ENCODE measurements at regions not wholly inside any gene's neighbourhood (a gene's known extent, or its start where the extent isn't known, plus 50 kb on each side); places are given as distances from the start of the nearest gene placed in this dataset.

GRCh38 chr11:134584001-134584561 lies 172.0 kb upstream of the B3GAT1 start:
- DNase-seq: no peak

- DNase-seq: no peak
Observed at GRCh38 chr11:134583397-134583990, 171.5 kb upstream of the B3GAT1 start.

- no peak for DNase-seq
Observed at GRCh38 chr11:134582770-134583095, 170.7 kb upstream of the B3GAT1 start.

GRCh38 chr11:134581966-134582769 lies 170.1 kb upstream of the B3GAT1 start:
- DNase-seq: no peak

GRCh38 chr11:134581121-134581626 lies 169.1 kb upstream of the B3GAT1 start:
- DNase-seq: no peak

- DNase-seq: no peak
Observed at GRCh38 chr11:134580610-134580975, 168.6 kb upstream of the B3GAT1 start.

GRCh38 chr11:134579724-134580609 lies 167.9 kb upstream of the B3GAT1 start:
- no peak for DNase-seq

GRCh38 chr11:134578807-134579723 lies 167.0 kb upstream of the B3GAT1 start:
- DNase-seq: no peak

GRCh38 chr11:134577751-134578395 lies 165.8 kb upstream of the B3GAT1 start:
- no peak for DNase-seq

- no peak for DNase-seq
Observed at GRCh38 chr11:134576721-134577171, 164.7 kb upstream of the B3GAT1 start.

GRCh38 chr11:134576286-134576685 lies 164.2 kb upstream of the B3GAT1 start:
- DNase-seq: no peak

GRCh38 chr11:134575504-134576230 lies 163.6 kb upstream of the B3GAT1 start:
- no peak for DNase-seq

- no peak for DNase-seq
Observed at GRCh38 chr11:134574947-134575346, 162.9 kb upstream of the B3GAT1 start.

- DNase-seq: no peak
Observed at GRCh38 chr11:134574425-134574824, 162.4 kb upstream of the B3GAT1 start.

- no peak for DNase-seq
Observed at GRCh38 chr11:134573857-134574256, 161.8 kb upstream of the B3GAT1 start.

- no peak for DNase-seq
Observed at GRCh38 chr11:134572741-134573675, 161.0 kb upstream of the B3GAT1 start.

- DNase-seq: no peak
Observed at GRCh38 chr11:134571301-134571700, 159.3 kb upstream of the B3GAT1 start.

- no peak for DNase-seq
Observed at GRCh38 chr11:134569195-134569594, 157.2 kb upstream of the B3GAT1 start.

- no peak for DNase-seq
Observed at GRCh38 chr11:134566311-134566710, 154.3 kb upstream of the B3GAT1 start.
